B cell (primary cell): ENCODE measurements at regions not wholly inside any gene's neighbourhood (a gene's known extent, or its start where the extent isn't known, plus 50 kb on each side); places are given as distances from the start of the nearest gene placed in this dataset.

Experiments used
- EZH2 ChIP-seq: IDR thresholded peaks from 2 replicates; pipeline ENCODE4 v1.6.1; 2012; ENCODE audit warnings: borderline replicate concordance, low read depth, mild to moderate bottlenecking, moderate library complexity, low read length; ENCODE audit not compliant: insufficient read depth, poor library complexity, severe bottlenecking
- TF ChIP-seq, protein P1 (sequence below): fragments of 200-600 bp; IDR thresholded peaks from one replicate; pipeline ENCODE4 v1.8.0; 2022; ENCODE audit warnings: antibody characterized with exemption, mild to moderate bottlenecking

DNA sequence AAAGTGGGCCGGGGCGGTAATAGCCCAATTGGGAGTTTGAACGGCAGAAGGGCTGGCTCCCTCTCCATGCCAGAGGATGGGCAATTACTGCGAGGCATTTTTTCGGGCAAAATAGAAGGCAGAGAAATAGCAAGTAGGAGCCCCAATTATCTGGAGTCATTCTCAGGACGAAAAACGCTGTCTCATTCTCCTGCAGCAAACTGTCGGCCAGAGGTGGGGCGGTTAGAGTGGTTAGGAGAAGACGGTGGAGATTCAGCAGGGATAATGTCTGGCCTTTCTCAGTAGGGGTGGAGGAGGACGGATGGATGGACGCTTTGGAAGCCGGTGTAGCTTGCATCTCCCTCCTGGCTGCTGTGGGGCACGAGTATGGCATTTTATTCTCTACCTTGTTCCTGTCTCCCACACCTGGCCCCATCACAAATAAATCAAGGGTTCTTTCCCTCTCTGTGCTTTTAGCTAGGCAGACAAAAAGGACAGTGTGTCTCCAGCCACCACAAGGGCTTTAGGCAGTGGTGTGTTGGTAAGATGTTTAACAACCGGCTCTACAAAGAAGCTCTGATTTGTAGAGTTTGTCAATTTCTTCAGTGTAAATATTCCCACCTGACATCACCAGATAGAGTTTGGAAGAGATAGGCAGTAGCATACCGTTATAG is 140.5 kb upstream of the LHX5 start:
- TF ChIP-seq, protein P1, sequence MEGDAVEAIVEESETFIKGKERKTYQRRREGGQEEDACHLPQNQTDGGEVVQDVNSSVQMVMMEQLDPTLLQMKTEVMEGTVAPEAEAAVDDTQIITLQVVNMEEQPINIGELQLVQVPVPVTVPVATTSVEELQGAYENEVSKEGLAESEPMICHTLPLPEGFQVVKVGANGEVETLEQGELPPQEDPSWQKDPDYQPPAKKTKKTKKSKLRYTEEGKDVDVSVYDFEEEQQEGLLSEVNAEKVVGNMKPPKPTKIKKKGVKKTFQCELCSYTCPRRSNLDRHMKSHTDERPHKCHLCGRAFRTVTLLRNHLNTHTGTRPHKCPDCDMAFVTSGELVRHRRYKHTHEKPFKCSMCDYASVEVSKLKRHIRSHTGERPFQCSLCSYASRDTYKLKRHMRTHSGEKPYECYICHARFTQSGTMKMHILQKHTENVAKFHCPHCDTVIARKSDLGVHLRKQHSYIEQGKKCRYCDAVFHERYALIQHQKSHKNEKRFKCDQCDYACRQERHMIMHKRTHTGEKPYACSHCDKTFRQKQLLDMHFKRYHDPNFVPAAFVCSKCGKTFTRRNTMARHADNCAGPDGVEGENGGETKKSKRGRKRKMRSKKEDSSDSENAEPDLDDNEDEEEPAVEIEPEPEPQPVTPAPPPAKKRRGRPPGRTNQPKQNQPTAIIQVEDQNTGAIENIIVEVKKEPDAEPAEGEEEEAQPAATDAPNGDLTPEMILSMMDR: no peak
- TF ChIP-seq EZH2: no peak
